Small intestine (tissue), 7 donors: ENCODE measurements at regions not wholly inside any gene's neighbourhood (a gene's known extent, or its start where the extent isn't known, plus 50 kb on each side); places are given as distances from the start of the nearest gene placed in this dataset.

ENCODE experiments used
- DNase-seq, 2 donors: peaks; one replicate each; pipeline versions ENCODE4 v3.0.0 to v3.0.0-alpha.2; 2013
- FAIRE-seq: peaks from 2 replicates; lab custom pipeline; 2012; peaks lifted over from hg19 to GRCh38; lab: Jason Lieb, UNC
- H3K27ac ChIP-seq, 3 donors: one replicate each; pipeline ENCODE4 v1.5.1; 2013; ENCODE audit warnings: low read length in 2 of 3, mild to moderate bottlenecking in 2 of 3, control low read depth in 1 of 3, inconsistent platforms in 1 of 3, low read depth in 1 of 3, moderate library complexity in 1 of 3
- H3K27me3 ChIP-seq, 3 donors: one replicate each; pipeline ENCODE4 v1.6.1; 2013; ENCODE audit warnings: low read length in 3 of 3, inconsistent platforms in 1 of 3; ENCODE audit not compliant: control insufficient read depth in 3 of 3, insufficient read depth in 3 of 3
- H3K36me3 ChIP-seq, 3 donors: one replicate each; pipeline ENCODE4 v1.6.1; 2013; ENCODE audit warnings: low read length in 3 of 3, inconsistent platforms in 1 of 3, low read depth in 1 of 3, mild to moderate bottlenecking in 1 of 3, moderate library complexity in 1 of 3; ENCODE audit not compliant: control insufficient read depth in 3 of 3, insufficient read depth in 2 of 3
- H3K4me1 ChIP-seq, 3 donors: one replicate each; pipeline ENCODE4 v1.6.1; 2013; ENCODE audit warnings: low read length in 2 of 3, inconsistent platforms in 1 of 3, low read depth in 1 of 3, mild to moderate bottlenecking in 1 of 3, moderate library complexity in 1 of 3; ENCODE audit not compliant: control insufficient read depth in 3 of 3, insufficient read depth in 2 of 3
- H3K4me3 ChIP-seq, 3 donors: one replicate each; pipeline ENCODE4 v1.5.1; 2013; ENCODE audit warnings: low read length in 3 of 3, control low read depth in 1 of 3, inconsistent platforms in 1 of 3, low read depth in 1 of 3, mild to moderate bottlenecking in 1 of 3, moderate library complexity in 1 of 3
- H3K9me3 ChIP-seq, 2 donors: one replicate each; pipeline ENCODE4 v1.6.1; 2013; ENCODE audit warnings: low read depth in 1 of 2, low read length in 1 of 2; ENCODE audit not compliant: control insufficient read depth in 2 of 2, insufficient read depth in 1 of 2
- WGBS, 3 donors: extraction: QIAGEN DNeasy Blood & Tissue Kit; methylation state at CpG; one replicate each; pipeline ENCODE4 v1.1.7; 2013; 5-methylcytosine and 5-hydroxymethylcytosine counted together
- donor health status: healthy with polysubstance abuse.
- donor health status: control.
- donor health status: control.
- donor health status: Bipolar disorder and iron deficiency.
- donor health status: healthy.

DNA sequence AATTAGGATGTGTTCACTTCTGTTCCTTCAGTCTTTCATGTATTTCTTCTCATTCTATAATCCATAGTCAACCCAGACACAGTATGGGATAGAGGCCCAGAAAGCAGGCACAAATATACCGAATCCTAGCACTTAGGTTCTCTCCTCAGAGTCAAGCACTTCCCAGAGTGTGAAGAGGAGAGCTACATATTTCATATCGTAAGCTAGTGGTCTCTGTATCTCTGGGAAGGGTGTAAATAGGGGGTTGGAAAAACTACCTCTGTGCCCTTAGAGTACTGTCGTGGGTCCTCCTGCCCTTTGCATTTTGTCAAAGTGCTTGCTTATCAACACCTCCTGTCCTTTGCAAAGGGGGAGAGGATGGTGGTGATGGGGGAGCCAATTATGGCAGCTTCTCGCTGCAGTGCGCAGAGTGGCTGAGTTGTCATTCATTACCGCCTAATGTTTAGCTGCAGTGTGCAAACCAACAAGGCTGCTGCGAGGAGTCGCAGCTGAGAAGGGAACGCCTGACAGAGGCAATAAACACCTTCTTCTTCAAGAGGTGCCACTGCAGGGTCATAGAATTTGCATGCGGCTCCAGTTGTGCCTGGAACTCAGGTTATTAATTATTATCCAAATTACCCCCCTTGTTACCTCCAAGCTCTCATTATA is 182.7 kb downstream of the NUF2 start:
- Histone ChIP-seq H3K9me3 (peaks cover 0 to 1% of the 10 kb centered on the region in 2 donors), H3K36me3 (no peaks in the 10 kb centered on the region), H3K27me3 (no peaks in the 10 kb centered on the region), H3K4me3 (no peak overlapping the region), H3K4me1 (no peaks in the 10 kb centered on the region), H3K27ac (no peak overlapping the region)
- DNase-seq (no peak), FAIRE-seq (no peak)
- WGBS, 3 donors = 81 to 86% (median 85%) methylated on average over 10 of the region's 10 CpGs

GRCh38 chr1:163509114-163509513 is 187.4 kb downstream of the NUF2 start:
- FAIRE-seq (no peak), DNase-seq (no peak)
- H3K27ac ChIP-seq = no peak overlapping the region
- H3K27me3 ChIP-seq = no peaks in the 10 kb centered on the region
- no peaks in the 10 kb centered on the region for H3K4me1 ChIP-seq
- H3K36me3 ChIP-seq = no peaks in the 10 kb centered on the region
- WGBS, 3 donors = 59 to 76% (median 74%) methylated on average over 2 of the region's 2 CpGs
- no peak overlapping the region for H3K4me3 ChIP-seq
- H3K9me3 ChIP-seq = no peaks in the 10 kb centered on the region

GRCh38 chr1:163512349-163512989 is 190.7 kb downstream of the NUF2 start:
- no peaks in the 10 kb centered on the region for H3K4me1 ChIP-seq
- no peaks in the 10 kb centered on the region for H3K27me3 ChIP-seq
- H3K9me3 ChIP-seq = no peaks in the 10 kb centered on the region
- FAIRE-seq (no peak), DNase-seq (no peak)
- no peaks in the 10 kb centered on the region for H3K36me3 ChIP-seq
- WGBS, 3 donors = 77 to 84% (median 83%) methylated on average over 2 of the region's 2 CpGs
- H3K4me3 ChIP-seq = no peak overlapping the region
- no peak overlapping the region for H3K27ac ChIP-seq

GRCh38 chr1:163523375-163524029 is 201.7 kb downstream of the NUF2 start:
- FAIRE-seq = no peak
- WGBS, 3 donors = 77 to 90% (median 85%) methylated on average over 7 of the region's 7 CpGs

DNA sequence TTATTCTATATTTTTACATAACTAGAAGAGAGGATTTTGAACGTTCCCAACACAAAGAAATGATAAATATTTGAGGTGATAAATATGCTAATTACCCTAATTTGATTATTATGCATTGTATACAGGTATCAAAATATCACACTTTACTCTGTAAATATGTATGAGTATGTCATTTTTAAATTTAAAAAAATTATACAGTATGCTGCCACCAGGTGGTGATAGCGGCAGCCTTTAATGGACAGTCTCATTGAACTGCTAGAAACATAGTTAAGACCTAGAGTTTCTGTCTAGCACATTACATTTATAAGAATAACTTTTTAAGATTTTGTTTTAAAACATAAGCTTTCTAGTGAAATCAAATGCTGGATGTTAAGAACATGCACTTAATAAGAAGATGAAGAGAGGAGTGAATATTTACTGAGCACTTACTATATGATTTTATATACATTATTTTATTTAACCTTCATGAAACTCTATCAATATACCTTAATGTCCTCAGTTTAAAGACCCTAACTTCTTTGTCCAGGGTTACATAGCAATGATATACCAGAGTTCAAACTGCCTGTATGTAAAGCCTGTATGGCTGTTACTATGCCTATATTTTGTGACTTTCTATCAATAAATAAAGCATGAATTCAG is 207.1 kb downstream of the NUF2 start:
- peak; percentile 16 to 32 for DNase-seq
- no peaks in the 10 kb centered on the region for H3K9me3 ChIP-seq
- H3K4me1 ChIP-seq = no peaks in the 10 kb centered on the region
- H3K27me3 ChIP-seq = no peaks in the 10 kb centered on the region
- H3K4me3 ChIP-seq = no peak overlapping the region
- 10 to 25% (median 12%) methylated on average over 2 of the region's 2 CpGs for WGBS, 3 donors
- H3K36me3 ChIP-seq = no peaks in the 10 kb centered on the region
- H3K27ac ChIP-seq = no peak overlapping the region
- FAIRE-seq = no peak

More at GRCh38 chr1:163523375-163524029, 201.7 kb downstream of the NUF2 start:
- no peaks in the 10 kb centered on the region for H3K9me3 ChIP-seq
- H3K36me3 ChIP-seq = no peaks in the 10 kb centered on the region
- H3K27ac ChIP-seq = no peak overlapping the region
- no peaks in the 10 kb centered on the region for H3K4me1 ChIP-seq
- no peaks in the 10 kb centered on the region for H3K27me3 ChIP-seq
- no peak for DNase-seq
- H3K4me3 ChIP-seq = no peak overlapping the region

- no peaks in the 10 kb centered on the region for H3K27me3 ChIP-seq
- no peaks in the 10 kb centered on the region for H3K4me1 ChIP-seq
- FAIRE-seq (no peak), DNase-seq (peak; percentile 20 to 25)
- H3K9me3 ChIP-seq = no peaks in the 10 kb centered on the region
- H3K36me3 ChIP-seq = no peaks in the 10 kb centered on the region
- WGBS, 3 donors = 22 to 53% (median 41%) methylated on average over 2 of the region's 2 CpGs
- H3K27ac ChIP-seq = no peak overlapping the region
- no peak overlapping the region for H3K4me3 ChIP-seq
These were observed 209.6 kb downstream of the NUF2 start for GRCh38 chr1:163531345-163531744.

DNA sequence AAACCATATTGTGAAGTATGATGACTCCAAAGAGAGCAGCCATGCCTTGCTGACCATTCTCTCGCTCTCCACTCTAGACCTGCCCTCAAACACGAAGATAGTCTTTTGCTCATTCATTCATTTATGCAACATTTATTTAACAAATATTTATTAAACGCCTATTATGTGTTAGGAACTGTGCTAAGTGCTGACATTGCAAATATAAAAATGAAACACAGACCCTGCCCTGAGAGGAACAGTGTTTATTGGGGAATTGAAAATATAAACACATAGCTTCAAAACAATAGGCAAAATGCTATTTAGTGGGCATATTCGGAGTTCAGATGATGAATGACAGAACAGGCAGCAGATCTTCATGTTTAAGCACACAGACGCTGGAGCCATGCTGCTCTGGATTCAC is 213.6 kb downstream of the NUF2 start:
- Histone ChIP-seq H3K27me3 (no peaks in the 10 kb centered on the region), H3K4me3 (no peak overlapping the region), H3K4me1 (no peaks in the 10 kb centered on the region), H3K36me3 (no peaks in the 10 kb centered on the region), H3K27ac (no peak overlapping the region), H3K9me3 (no peaks in the 10 kb centered on the region)
- no peak for FAIRE-seq
- 73 to 79% (median 77%) methylated on average over 5 of the region's 5 CpGs for WGBS, 3 donors
- DNase-seq = no peak

DNA sequence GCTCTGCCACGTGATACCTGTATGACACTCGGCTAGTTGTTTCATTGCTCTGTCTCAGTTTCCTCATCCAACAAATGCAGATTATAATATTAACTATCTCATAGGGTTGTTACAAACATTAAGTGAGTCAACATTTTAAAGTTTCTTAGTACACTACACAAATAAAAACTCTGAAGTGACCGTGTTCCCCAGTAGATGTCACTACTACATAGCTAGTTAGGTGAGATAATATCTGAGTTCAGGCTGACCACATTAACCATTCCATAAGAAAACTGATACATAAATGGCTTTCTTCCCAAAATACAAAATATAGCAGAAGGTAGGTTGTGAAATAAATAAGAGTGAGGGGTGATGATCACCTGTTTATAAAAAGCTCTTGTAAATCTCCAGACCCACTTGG is 214.1 kb downstream of the NUF2 start:
- Histone ChIP-seq H3K27ac (no peak overlapping the region), H3K4me1 (no peaks in the 10 kb centered on the region), H3K9me3 (no peaks in the 10 kb centered on the region), H3K36me3 (no peaks in the 10 kb centered on the region), H3K27me3 (no peaks in the 10 kb centered on the region), H3K4me3 (no peak overlapping the region)
- 62 to 64% (median 62%) methylated on average over 3 of the region's 3 CpGs for WGBS, 3 donors
- no peak for FAIRE-seq
- DNase-seq = peak in 1 of 2 donors; percentile 6
